Medulla oblongata (tissue), 1 donor: ENCODE measurements at regions not wholly inside any gene's neighbourhood (a gene's known extent, or its start where the extent isn't known, plus 50 kb on each side); places are given as distances from the start of the nearest gene placed in this dataset.
A peak's percentile ranks its signal among the peaks of the same experiment; 100 is the strongest.
"Not testable (repeated sequence)": the region's sequence is repeated elsewhere in the genome, so short reads cannot be mapped to it uniquely, and the experiment has no call there.

Experiments
- DNase-seq: peaks from one replicate; pipeline ENCODE4 v3.0.0-alpha.2; 2015; ENCODE audit errors: extremely low spot score

DNA sequence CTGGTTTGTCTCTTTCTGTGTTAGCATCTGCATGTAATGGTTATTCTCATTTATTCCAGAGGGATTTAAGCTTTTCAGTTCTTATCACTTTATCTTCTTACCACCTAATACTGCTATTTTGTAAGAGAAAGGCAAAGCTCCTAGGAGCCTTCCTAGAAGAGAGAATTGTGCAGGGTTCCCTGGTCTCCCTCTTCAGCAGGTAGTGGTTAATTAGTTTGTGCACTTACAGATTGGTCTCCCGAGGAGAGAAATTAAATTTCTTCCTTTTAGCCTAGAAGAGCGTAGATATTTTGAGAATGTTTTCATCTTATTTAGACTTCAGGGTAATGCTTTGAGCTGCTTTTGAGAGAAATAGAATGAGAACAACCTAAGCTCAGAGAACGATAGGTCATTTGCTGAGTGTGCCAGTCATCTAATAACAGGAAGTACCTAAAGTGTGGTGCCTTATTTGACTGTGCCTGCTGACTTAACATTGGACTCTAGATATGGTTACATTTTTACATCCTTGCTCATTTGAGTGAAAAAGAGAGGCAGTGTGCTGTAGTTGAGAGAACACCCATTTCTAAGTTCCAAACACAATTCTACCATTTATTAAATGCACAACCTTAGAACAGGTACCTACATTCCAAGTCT, 651.4 kb downstream of the STK39 start:
- DNase-seq = no peak

DNA sequence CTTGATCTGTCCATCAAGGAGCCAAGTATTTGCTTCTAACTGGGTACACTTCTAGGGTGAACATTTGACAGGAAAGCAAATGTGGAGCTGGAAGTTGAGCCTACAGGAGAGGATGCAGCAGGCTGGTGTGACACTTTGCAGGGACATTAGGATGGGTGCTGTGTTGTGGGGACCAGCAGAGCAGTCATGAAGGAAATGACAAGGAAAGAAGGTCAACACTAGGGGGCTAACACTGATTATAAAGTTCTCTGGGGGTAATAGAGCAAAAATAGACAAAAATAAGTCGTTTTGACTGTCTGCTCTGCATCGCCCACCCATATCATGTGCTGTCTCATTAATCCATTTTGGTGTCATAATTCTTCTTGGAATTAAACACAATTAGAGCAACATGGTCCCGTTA, 652.4 kb downstream of the STK39 start:
- no peak for DNase-seq

DNA sequence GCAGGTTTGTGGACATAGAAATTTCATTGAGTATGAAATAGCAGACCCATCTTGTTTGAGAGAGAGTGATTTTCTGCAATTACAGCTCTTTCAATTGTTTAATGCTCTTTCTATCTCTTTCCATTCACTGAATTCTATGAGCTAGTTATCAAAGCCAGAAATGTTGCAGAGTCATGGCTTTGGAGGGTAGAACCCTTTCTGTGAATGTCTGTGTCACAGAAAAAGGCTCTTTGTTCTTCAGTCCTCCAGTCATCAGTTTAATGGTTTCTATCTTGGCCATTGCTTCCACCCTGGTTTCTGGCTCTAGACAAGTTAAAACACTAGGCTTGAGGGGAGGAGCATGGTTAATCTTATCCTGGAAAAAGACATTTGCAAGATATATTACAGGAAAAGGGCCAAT, 655.0 kb downstream of the STK39 start:
- DNase-seq = peak; percentile 75

DNA sequence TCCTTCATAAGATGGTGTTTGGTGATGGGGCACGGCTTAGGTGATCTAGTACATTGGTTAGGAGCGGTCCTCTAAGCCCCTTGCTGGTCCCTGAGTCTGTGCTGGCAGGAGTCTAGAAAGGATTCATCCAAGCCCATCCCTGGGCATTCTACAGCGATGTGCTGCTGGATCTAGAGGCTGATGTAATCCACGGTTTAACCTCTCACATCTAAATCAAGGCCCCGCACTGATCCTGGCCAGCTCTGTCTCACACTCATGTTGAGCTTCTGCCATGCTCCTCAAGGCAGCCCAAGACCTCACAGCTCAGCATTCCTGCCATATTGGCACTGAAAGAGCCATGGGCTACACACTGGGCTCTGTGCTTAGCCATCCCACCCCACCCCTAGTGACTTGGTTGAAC, 664.8 kb downstream of the STK39 start:
- DNase-seq = no peak

DNA sequence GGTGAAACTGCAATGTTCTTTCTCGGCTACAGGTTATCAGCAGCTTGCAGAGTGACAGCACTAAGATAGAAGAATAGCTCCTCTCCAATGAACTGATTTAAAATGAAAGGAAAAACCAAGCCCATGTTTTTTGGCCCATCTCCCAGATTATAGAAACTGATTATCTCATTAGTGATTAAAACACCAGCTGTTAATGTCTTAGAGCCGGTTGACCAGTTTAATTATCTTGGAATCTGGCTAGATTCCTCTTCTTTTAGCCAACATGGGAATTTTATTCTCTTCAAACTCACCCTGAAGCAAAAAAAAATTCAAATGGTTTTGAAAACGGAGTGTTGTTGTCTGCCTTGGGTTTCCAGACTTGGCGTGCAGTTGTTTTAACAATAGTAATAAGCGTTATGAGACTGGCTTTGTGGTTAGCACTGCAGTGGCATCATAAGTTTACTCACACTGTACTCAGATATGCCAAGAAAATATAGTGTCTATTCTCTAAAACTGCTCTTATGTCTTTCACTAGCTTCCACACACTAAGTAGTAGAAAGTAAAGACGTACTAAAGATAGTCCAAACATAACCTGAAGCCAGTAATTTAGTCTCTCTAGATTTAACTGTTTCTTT, 665.3 kb downstream of the STK39 start:
- DNase-seq = no peak

DNA sequence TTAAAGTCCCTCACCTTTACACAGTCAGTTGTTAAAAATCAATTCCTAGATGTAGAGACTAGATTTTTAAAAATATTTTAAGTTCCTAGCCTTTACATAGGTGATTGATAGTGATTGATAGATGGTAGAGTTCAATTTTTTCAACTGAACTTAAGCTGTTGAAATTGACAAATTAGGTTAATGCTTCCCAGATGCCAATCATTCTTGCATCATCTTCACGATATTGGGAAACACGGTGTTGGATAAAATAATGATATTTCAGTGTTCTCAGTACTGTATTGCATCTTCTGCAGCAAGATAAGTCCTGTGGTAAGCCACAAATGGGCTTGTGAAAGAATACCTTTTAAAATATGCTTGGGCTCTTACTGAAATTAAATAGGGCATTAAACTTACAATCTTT, 667.6 kb downstream of the STK39 start:
- no peak for DNase-seq

DNA sequence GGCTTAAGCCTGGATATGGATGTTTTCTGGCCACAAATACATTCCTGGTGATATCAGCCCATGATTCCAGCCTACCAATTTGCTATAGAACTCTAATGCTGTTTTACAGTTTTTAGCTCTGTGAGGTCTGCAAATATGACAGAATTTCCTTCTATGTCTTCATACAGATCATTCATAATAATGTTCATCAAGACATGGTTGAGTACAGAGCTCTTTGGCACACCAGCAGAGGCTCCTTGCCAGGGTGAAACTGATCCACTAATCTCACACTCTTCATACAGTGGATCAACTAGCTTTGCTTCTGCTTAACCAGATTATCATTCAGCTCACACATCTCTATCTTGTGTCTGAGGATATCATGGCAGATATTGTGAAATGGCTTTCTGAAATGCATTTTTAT, 672.1 kb downstream of the STK39 start:
- no peak for DNase-seq

DNA sequence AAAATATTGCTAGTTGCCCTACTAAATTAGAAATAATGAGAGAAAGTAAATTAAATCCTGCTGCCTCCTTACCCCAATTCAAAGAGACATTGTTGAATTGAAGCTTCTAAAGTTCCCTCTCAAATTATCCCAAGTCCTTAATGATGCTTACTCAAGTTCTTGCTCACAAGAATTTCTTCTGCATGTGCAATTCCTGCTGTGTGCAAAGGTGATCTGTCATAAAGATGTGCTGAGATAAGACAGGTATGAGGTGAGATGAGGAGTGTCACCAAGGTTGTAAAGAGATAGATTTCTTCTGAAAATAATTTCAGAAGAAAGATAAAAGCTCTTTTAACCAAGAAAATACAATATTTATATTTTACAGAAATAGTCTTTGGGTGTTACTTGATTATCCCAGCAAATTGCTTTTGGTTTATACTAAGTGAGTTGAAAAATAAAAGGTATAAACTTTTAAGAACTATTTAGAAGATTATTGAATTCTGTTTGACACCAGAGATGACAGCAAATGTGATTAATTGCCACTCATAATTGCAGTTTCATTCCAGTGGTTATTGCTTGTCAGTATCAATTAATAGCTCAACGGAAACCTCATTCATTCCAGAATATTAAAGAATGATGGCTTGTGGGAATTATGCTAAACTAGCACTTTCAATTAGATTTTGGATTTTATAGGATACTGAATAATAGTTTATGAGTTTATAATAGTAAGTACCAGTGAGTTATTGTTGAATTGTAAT, 674.3 kb downstream of the STK39 start:
- DNase-seq = no peak

DNA sequence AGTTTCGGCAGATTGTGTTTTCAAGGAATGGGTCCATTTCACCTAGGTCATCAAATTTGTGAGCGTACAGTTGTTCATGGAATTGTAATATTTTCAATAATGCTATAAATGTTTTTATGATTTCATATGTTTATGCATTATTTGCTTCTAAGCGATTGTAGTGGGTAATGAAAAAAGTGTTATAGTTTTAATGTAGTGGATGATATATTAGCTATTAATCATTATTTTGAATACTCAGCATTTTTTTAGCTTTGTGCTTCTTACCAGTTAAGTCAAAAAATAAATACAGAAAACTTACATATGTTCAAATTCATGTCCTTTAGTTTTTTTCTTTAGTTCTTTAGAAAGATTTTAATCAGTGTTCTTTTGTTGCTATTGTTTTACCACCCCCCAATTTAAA, 677.0 kb downstream of the STK39 start:
- no peak for DNase-seq

DNA sequence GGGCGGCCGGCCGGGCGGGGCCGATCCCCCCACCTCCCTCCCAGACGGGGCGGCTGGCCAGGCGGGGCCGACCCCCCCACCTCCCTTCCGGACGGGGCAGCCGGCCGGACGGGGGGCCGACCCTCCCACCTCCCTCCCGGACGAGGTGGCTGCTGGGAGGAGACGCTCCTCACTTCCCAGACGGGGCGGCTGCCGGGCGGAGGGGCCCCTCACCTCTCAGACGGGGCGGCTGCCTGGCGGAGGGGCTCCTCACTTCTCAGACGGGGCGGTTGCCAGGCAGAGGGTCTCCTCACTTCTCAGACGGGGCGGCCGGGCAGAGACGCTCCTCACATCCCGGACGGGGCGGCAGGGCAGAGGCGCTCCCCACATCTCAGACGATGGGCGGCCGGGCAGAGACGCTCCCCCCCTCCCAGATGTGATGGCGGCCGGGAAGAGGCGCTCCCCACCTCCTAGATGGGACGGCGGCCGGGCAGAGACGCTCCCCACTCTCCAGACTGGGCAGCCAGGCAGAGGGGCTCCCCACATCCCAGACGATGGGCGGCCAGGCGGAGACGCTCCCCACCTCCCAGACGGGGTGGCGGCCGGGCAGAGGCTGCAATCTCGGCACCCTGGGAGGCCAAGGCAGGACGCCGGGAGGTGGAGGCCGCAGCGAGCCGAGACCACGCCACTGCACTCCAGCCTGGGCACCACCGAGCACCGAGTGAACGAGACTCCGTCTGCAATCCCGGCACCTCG, 675.8 kb downstream of the XIRP2 start:
- not testable (repeated sequence) for DNase-seq

DNA sequence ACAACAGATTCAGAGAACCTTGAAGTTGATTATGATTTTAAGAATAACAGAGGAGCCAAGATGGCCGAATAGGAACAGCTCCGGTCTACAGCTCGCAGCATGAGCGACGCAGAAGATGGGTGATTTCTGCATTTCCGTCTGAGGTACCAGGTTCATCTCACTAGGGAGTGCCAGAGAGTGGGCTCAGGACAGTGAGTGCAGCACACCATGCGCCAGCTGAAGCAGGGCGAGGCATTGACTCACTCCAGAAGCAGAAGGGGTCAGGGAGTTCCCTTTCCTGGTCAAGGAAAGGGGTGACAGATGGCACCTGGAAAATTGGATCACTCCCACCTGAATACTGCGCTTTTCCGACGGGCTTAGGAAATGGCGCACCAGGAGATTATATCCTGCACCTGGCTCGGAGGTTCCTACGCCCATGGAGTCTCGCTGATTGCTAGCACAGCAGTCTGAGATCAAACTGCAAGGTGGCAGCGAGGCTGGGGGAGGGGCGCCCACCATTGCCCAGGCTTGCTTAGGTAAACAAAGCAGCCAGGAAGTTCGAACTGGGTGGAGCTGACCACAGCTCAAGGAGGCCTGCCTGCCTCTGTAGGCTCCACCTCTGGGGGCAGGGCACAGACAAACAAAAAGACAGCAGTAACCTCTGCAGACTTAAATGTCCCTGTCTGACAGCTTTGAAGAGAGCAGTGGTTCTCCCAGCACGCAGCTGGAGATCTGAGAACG, 670.2 kb downstream of the XIRP2 start:
- DNase-seq = not testable (repeated sequence)

DNA sequence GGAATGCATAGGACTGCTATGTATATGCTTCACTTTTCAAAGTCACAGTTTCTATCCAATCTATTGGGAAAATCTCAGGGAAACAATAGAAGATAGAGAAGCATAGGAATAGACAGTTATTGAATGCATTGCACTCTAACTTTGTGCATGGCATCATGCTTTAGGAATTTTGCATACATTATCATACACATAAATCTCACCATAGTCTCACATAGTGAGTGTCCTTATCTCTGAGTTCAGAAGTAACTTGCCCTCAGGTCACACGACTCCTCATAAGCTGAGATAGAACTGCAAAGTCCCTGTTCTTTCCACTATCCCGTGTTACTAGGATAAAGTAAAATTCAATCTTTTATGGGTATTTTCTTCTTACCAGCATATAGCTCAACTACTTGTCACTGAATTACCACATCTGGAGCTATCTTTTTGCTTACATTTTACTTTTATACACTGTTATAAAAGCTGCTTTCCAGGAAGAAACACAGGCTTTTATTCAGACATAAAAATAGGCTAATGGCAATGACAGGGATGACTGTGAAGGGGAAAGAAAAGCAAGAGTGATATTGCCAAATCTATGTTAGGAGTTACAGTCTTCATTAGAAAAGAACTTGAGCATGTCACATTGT, 666.9 kb downstream of the XIRP2 start:
- DNase-seq = no peak

DNA sequence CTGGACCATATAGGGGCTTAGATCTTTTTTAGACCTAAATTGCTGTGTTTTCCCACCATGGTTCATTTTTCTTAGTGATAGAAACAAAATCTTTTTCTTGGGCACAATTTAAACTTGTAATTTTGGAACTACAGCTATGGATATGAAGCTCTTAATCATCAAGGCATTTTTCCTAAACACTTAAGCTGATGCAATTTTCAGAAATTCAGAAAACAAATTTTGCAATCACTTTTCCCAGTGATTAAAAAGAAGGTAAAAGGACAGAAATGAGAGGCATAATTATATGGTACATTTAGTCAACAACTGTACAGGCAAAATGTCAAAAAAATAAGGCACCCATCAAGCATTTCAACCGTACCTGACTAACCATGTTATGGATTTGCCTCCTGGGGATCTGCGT, 665.4 kb downstream of the XIRP2 start:
- DNase-seq = no peak

DNA sequence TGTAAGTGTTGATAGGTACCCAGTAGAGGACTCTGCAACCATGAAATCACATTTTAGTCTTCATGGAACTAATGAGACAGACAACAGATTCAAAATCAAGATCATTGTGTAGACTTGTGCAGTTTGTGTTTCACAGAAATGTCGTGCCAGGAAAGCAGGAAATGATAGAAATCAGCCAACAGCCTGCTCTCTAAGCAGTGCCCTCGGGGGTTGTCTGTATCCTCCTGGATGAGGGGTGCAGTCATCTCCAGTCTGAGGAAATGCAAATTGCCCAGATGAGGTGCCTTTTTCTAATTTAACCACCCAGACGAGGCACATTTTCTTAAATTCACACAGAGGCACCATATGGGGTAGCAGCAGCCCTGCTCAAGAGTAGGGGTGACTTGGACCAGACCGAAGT, 663.1 kb downstream of the XIRP2 start:
- DNase-seq = no peak

DNA sequence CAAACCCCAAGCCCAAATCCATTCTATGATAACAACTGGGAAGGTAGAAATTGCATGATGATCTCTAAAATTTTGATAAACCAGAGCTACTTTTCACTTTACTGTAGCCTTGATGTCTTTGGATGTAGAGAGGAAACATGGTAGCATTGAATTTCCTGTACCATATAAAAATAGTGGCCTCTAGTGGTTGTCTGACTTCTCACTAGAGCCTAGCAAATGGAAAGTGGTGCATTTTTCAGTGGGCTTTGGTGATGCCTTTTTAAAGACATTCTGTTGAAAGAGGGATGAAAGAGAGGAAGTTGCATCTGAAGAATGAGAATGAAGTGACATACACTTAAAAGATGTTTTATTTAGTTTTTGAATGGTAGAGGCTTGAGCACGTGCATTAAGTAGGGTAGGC, 662.2 kb downstream of the XIRP2 start:
- DNase-seq = peak; percentile 22

DNA sequence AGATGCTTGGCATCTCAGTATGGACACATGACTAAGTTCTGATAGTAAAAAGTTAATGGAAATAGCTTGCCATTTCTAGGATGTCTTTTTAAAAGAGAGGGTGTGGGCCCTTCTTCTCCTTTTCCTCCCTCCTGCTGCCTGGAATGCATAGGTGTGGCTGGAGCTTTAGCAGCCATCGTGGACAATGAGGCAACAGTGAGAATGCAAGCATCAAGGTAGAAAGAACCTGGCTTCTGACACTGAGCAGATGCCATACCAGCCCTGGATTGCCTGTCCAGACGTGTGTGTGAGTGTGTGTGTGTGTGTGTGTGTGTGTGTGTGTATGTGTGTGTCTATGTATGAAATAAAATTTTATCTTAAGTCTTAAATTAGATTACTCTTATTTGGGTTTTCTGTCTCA, 660.1 kb downstream of the XIRP2 start:
- no peak for DNase-seq

DNA sequence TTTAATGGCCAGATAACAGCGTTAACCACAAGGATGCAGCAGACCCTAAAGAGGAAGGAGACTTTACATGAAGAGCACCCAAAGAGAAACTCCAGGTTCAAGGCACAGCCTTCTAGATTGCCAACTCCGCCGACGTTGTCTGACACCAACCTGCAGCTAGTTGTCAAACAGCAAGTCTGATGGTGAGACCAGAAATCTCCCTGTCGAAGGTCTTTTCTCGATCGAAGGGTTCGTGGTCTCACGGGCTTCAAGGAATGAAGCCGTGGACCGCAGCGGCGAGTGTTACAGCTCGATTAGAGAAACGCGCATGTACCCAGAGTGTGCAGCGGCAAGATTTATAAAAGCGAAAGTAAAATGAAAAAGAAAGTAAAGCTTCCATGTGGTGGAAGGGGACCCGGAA, 656.3 kb downstream of the XIRP2 start:
- no peak for DNase-seq

DNA sequence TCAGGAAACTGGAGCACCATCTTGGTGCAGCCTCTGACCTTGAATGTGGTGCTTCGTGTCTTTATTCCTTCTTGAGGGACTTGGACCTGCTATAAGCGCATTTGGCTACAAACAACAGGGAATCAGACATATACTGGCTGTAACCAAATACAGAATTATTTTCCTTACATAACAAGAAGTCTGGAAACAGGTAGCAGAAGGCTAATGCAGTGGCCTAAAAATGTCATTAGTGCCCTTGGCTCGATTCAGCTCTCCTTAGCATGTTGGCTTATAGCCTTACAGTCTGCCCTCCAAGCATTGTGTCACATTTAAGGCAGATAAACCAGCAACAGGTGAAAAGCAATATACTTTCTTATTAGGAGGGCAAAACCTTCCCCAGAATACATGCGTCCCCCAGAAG, 655.4 kb downstream of the XIRP2 start:
- no peak for DNase-seq

DNA sequence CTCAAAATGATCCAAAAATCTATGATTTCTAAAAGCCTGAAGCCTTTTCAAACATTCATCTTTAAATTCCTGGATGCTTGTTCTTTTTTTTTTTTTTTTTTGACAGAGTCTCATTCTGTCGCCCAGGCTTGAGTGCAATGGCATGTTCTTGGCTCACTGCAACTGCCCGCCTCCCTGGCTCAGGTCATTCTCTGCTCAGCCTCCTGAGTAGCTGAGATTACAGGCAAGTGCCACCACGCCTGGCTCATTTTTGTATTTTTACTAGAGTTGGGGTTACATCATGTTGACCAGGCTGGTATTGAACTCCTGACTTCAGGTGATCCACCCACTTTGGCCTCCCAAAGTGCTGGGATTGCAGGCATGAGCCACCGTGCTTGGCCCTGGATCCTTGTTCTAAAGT, 649.5 kb downstream of the XIRP2 start:
- DNase-seq = no peak

DNA sequence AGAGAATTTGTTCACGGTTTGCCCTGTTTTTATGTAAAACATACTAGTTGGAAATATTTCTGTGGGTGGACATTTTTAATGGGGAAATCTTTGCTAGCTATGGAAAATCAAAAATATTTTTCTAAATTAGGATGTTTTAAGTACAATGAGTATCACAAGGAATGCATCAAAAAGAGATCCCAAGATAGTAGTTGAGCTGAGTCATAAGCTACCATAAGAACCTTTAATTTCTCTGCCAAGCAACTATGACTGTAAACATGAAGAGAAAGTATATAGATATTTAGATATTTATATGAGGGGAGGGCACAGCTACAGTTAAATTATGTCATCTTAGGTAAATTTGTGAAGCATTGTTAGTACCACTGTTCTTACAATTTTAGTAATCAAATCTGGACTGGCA, 646.2 kb downstream of the XIRP2 start:
- DNase-seq = no peak

DNA sequence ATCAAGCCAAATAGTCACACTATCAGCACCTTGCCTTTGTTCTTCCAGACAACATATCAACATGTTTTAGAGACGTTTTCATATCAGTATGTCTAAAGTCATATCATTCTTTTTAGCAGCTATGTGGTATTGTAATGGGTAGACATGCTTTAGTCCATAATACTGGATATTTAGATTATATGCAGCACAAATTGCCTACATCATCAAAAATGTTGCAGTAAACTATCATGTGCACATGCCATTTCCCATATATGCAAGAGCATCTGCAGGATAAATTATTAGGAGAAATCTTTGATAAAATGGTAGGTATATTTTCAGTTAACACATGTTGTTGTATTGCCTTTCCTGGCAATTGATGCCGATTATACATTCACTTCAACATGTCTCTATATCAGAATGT, 636.5 kb downstream of the XIRP2 start:
- DNase-seq = no peak
